ENCODE measurements at regions not wholly inside any gene's neighbourhood (a gene's known extent, or its start where the extent isn't known, plus 50 kb on each side); places are given as distances from the start of the nearest gene placed in this dataset.
A peak's percentile ranks its signal among the peaks of the same experiment; 100 is the strongest.
"Not testable (repeated sequence)": the region's sequence is repeated elsewhere in the genome, so short reads cannot be mapped to it uniquely, and the experiment has no call there.

GRCh38 chr7:28329661-28330363, 82.5 kb upstream of the CREB5 start:
- no peak for DNase-seq (ENCODE audit: low read depth)

DNA sequence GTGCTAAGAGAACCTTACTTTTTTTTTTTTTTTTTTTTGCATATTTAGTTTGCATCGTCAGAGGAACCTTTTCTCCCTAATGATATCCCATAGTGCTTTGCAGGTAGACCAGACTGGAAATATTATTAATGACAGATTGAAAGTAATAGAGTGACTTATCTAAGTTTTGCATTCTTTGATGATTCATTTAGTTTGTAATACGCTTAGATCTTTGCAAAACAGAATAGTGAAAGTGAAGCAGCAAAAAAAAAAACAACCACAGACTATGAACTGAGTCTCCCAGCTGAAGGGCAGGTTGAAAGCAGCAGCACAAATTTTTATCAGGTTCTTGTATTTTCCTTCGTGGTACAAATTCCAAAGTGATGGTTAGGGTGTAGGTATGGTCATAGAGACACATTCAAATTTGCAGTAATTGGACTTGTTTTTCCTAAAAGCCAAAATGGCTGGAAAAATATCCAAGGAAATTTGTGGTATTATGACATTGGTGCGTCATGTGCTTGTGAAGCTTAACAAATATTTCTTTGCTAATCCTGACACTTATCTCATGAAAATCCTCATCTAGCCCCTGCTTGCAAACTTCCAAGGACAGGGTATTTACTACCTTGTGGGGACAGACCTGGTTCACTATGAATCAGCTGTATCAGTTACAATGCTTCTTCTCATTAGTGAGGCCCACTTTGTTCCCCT, 81.8 kb upstream of the CREB5 start:
- no peak for DNase-seq (ENCODE audit: low read depth)

DNA sequence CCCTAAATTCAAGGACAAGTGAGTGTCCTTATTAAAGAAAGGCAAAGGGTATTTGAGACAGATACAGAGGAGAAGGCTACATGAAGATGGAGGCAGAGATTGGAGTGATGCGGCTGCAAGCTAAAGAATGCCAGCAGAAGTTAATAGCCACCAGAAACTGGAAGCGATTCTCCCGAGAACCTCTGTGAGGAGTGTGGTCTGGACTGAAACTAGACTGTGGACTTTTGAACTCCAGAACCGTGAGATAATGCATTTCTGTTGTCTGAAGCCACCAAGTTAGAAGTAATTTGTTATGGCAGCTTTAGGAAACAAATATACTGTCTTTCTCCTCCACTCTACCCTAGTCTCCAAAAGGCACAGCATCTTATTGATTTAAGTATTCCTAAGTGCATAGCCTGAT, 80.3 kb upstream of the CREB5 start:
- no peak for DNase-seq (ENCODE audit: low read depth)

GRCh38 chr7:28333548-28333947, 78.8 kb upstream of the CREB5 start:
- not testable (repeated sequence) for DNase-seq (ENCODE audit: low read depth)

DNA sequence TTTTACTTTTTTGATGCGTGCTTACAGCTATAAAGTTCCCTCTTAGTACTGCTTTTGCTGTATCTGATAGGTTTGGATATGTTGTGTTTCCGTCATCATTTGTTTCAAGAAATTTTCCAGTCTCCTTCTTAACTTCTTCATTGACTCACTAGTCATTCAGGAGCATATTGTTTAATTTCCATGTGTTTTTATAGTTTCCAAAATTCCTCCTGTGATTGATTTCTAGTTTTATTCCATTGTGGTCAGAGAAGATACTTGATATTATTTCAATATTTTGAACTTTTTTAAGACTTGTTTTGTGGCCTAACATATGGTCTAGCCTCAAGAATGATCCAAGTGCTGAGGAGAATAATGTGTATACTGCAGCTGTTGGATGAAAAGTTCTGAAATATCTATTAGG, 75.5 kb upstream of the CREB5 start:
- no peak for DNase-seq (ENCODE audit: low read depth)

GRCh38 chr7:28338041-28338440, 74.3 kb upstream of the CREB5 start:
- DNase-seq (ENCODE audit: low read depth) = no peak

- no peak for DNase-seq (ENCODE audit: low read depth)
These were observed 68.9 kb upstream of the CREB5 start for GRCh38 chr7:28343462-28343861.

DNA sequence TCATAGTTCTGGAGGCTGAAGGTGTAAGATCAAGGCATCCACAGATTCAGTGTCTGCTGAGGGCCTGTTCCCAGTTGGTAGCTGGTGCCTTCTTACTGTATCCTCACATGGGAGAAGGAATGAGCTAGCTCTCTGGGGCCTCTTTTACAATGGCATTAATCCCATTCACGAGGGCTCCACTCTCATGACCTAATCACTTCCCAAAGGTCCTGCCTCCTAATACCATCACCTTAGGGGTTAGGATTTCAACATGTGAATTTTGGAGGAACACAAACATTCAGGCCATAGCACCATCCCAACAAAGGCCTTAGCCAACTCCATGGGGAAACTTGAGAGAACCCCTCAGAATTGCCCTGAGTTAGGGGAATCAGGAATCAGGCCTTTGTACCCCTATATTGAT, 66.1 kb upstream of the CREB5 start:
- no peak for DNase-seq (ENCODE audit: low read depth)

GRCh38 chr7:28346676-28347363, 65.5 kb upstream of the CREB5 start:
- no peak for DNase-seq (ENCODE audit: low read depth)

DNA sequence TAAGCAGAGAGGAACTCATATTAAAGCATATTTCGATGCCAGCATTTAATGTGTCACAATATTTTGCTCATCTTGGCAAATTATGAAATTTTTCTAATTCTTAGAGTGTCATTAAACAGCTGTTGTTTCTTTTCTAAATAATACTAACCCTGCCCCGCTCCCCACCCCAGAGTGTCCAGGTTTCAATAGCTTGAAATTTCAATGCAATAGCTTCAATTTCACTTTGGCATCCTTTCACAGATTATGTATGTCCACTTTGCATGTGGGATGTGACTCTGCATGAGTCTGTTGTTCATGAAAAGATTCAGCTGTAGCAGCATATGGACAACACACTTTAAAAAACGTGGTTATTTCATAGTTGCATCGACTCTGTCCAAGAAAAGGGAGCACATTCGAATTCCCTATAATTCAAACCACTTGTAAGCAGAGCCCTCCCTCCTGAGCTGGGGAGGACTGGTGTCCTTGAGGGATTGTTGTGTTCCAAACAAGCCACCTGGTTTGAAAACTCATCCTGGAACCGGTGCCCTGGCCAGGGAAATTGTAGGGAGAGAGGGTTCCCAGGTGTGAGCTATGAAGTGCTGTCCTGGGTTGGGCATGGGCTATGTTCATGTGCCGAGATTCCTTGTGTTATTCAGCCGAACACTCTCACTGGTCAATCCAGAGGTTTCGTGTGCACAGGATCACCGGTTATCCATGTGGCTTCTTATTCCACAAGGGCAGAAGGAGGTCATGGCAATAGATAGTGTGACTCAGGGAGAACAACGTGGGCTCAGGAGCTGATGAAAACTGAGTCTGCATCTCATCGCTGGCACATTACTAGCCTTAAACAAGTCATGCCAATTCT, 64.6 kb upstream of the CREB5 start:
- no peak for DNase-seq (ENCODE audit: low read depth)

DNA sequence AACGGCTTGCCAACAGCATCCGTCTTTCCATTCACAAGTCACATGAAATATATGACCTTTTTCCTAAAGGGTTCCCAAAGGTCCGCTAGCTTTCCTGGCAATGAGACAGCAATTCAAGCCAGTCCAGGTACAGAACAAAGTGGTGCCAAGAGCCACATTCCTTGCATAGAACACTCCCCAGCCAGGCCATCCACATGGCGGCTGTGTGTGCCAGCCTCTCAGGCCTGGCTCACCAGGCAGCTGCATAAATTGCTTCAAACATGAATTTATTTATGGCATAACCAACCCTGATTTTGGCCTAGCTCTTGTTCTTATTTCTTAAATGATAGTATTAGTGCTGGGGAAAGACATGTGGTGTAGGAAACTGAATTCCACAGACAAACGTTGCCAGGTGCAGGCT, 63.7 kb upstream of the CREB5 start:
- no peak for DNase-seq (ENCODE audit: low read depth)

- DNase-seq (ENCODE audit: low read depth) = no peak
These were observed 62.7 kb upstream of the CREB5 start for GRCh38 chr7:28349637-28350036.

GRCh38 chr7:28350662-28351061, 61.7 kb upstream of the CREB5 start:
- no peak for DNase-seq (ENCODE audit: low read depth)

GRCh38 chr7:28351450-28351849, 60.9 kb upstream of the CREB5 start:
- no peak for DNase-seq (ENCODE audit: low read depth)

DNA sequence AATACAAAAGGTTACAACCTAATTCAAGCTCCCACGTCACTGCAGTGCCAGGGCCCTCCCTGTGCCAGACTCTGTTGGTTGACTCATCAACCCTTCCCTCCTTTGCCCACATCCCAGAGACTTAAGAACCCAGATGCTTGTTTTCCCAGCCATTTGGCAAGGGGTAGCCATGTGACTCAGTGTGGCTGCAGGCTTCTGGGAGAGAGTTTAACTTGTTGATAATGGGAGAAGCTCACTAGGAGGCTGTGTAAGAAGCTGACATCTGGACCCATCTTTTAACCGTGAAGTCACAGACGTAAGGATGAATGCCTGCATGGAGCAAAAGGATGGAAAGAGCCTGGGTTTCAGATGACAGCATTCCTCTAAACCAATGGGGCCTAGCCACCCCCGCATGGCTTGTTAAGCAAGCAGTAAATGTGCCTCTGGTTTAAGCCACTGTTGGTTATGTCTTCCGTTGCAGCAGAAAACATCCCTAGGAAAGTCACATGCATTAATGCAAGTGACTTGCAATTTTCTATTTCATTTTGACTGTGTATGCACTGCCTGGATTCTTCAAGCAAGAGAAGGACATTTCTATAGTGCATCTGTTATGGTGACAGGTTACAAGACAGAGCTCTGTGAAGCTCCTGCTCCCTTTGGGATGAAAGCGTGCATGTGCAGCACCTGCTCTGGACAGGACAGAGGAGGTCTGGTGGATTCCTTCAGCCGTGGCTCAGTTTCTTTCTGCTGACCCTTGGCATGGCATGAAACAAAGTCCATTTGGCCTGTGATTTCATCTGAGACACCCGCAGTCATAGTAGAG, 57.5 kb upstream of the CREB5 start:
- peak; percentile 30 for DNase-seq (ENCODE audit: low read depth)

DNA sequence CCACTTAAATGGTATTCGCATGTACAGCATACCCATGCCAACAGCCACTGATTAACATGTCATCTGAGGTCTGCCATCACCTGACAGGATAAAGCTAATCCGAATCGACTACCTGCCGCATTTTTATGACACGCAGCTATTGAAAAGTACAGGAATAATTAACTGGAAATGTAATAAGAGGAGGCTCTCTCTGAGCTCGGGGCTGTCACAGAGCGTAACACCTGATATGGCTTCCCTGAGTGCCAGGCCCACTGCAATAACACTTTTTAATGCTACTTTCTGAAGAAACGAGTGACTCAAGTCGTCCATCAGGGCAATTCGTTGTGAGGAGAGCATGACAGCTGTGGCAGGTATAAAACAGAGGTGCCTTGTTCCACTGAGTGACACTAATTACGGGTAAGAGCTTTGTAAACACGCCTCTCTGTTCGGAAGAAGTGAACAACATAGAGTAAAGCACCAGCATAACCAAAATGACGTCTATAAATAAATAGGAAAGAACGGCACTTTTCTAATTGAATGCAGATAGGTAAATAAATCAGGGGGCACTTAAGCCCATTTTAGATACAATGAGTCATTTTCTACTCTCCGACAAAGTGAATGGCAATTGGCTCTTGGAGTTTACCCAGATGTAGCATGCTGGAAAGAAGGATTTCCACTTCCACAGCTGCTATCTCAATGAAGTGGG, 56.5 kb upstream of the CREB5 start:
- no peak for DNase-seq (ENCODE audit: low read depth)

DNA sequence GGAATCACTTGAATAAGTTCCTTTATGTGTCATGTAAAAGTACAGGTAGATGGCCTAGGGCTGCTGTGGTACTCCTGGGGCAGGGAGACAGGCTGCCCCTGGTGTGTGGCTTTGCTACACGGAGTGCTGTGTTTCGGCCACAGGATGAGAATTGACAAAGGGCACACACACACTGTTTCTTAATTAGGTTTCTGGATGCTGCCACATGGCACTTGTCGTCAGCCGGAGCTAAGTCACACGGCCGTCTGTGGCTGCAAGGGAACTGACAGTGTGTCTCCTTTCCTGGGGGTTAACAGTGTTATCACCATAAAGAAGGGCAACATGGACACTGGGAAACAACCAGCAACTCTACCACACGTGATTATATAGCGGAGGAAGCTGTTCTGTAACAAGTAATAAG, 55.7 kb upstream of the CREB5 start:
- DNase-seq (ENCODE audit: low read depth) = no peak

- DNase-seq (ENCODE audit: low read depth) = peak; percentile 82
These were observed 53.9 kb upstream of the CREB5 start for GRCh38 chr7:28358423-28358868.

- DNase-seq (ENCODE audit: low read depth) = no peak
These were observed 51.6 kb upstream of the CREB5 start for GRCh38 chr7:28360739-28361138.

DNA sequence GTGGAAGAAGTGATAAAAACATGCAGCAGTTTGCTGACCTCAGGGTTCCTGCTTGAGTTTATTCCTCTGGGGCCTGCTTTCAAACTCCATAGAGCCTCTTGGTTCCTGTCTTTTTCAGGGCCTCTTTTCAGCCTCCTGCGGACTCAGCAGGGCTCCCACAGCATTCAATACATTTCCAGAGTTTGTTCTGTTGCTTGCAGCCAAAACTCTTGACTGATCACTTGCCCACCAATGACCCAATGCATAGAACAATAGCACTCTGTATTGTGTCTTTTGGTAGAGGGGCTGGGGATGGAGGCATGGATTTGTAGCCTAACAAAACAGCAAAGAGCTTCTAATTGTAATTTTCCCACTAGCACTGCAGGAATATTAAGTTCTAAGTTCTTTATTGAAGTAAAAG, 50.8 kb upstream of the CREB5 start:
- no peak for DNase-seq (ENCODE audit: low read depth)

DNA sequence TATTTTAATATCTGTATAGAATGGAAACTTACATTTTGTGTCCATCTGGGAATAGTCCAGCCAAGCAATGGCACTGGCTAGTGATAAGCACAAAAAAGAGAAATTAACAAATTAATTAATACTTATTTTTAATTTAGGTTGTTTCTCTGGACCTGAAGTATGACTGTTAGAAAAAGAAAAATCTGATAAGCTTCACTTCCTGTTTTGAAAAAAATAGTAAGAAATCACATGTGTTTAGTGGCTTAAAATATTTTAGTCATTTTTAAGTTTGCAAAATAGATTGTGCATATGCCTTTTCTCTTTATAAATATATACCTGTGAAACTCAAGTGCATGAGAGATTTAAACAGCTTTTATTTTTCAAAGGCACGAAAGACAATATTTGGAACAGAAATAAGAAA, 50.1 kb upstream of the CREB5 start:
- no peak for DNase-seq (ENCODE audit: low read depth)
